ENCODE measurements at regions not wholly inside any gene's neighbourhood (a gene's known extent, or its start where the extent isn't known, plus 50 kb on each side); places are given as distances from the start of the nearest gene placed in this dataset.

GRCh38 chr4:29983890-29984289 is 736.3 kb upstream of the PCDH7 start:
- no peaks in the 10 kb centered on the region for H3K4me1 ChIP-seq (replicated peaks in 1 of 2)
- 83 to 92% (median 88%) methylated on average over 3 of the region's 3 CpGs for WGBS, 4 donors
- no peaks in the 10 kb centered on the region for H3K27me3 ChIP-seq
- no peak overlapping the region for H3K4me3 ChIP-seq
- no peaks in the 10 kb centered on the region for H3K9me3 ChIP-seq (replicated peaks in 1 of 3)
- intact Hi-C loops (cut with DNase I) = no loop called here
- DNase-seq = no peak
- no peaks in the 10 kb centered on the region for H3K36me3 ChIP-seq (replicated peaks in 1 of 2)
- H3K27ac ChIP-seq = no peak overlapping the region
- TF ChIP-seq, protein P1, sequence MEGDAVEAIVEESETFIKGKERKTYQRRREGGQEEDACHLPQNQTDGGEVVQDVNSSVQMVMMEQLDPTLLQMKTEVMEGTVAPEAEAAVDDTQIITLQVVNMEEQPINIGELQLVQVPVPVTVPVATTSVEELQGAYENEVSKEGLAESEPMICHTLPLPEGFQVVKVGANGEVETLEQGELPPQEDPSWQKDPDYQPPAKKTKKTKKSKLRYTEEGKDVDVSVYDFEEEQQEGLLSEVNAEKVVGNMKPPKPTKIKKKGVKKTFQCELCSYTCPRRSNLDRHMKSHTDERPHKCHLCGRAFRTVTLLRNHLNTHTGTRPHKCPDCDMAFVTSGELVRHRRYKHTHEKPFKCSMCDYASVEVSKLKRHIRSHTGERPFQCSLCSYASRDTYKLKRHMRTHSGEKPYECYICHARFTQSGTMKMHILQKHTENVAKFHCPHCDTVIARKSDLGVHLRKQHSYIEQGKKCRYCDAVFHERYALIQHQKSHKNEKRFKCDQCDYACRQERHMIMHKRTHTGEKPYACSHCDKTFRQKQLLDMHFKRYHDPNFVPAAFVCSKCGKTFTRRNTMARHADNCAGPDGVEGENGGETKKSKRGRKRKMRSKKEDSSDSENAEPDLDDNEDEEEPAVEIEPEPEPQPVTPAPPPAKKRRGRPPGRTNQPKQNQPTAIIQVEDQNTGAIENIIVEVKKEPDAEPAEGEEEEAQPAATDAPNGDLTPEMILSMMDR (IDR thresholded peaks at IDR 0.05) = no peak
- TF ChIP-seq POLR2A (IDR thresholded peaks at IDR 0.05) = no peak

- WGBS, 4 donors = 38 to 63% (median 54%) methylated on average over 1 of the region's 1 CpG
- Histone ChIP-seq H3K9me3 (replicated peaks in 1 of 3) (no peaks in the 10 kb centered on the region), H3K36me3 (replicated peaks in 1 of 2) (no peaks in the 10 kb centered on the region), H3K27ac (no peak overlapping the region), H3K4me1 (replicated peaks in 1 of 2) (no peaks in the 10 kb centered on the region), H3K27me3 (no peaks in the 10 kb centered on the region), H3K4me3 (no peak overlapping the region)
- intact Hi-C loops (cut with DNase I) = no loop called here
- DNase-seq = no peak
- TF ChIP-seq, protein P1 (IDR thresholded peaks at IDR 0.05) = no peak
- TF ChIP-seq POLR2A (IDR thresholded peaks at IDR 0.05) = no peak
Measured at GRCh38 chr4:30001628-30002027, 718.5 kb upstream of the PCDH7 start.

DNA sequence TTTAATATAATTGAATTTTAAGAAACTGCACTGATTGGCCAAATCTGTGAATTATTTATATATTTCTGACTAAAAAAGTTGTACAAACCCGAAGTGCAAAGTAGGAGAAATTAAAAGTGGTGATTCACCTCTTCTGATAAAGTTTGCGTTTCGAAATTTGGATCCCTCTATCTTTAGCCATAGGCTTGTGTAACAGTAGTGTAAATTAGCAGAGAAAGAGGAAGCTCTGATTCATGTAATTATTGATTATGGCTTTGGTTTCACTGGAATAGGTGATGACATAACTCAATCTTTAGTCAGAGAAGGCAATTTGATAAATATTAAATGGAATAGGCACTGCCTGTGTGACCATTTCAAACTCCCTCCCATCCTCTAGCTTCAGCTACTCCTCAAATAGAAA is 717.8 kb upstream of the PCDH7 start:
- Histone ChIP-seq H3K4me1 (replicated peaks in 1 of 2) (no peaks in the 10 kb centered on the region), H3K4me3 (no peak overlapping the region), H3K9me3 (replicated peaks in 1 of 3) (no peaks in the 10 kb centered on the region), H3K27me3 (no peaks in the 10 kb centered on the region), H3K36me3 (replicated peaks in 1 of 2) (no peaks in the 10 kb centered on the region), H3K27ac (no peak overlapping the region)
- no peak for DNase-seq
- 65 to 78% (median 77%) methylated on average over 3 of the region's 3 CpGs for WGBS, 4 donors
- TF ChIP-seq, protein P1 (IDR thresholded peaks at IDR 0.05) = no peak
- TF ChIP-seq POLR2A (IDR thresholded peaks at IDR 0.05) = no peak
- intact Hi-C loops (cut with DNase I) = no loop called here

GRCh38 chr4:30005995-30006394 is 714.2 kb upstream of the PCDH7 start:
- Histone ChIP-seq H3K27ac (no peak overlapping the region), H3K4me1 (replicated peaks in 1 of 2) (no peaks in the 10 kb centered on the region), H3K36me3 (replicated peaks in 1 of 2) (no peaks in the 10 kb centered on the region), H3K27me3 (no peaks in the 10 kb centered on the region), H3K4me3 (no peak overlapping the region), H3K9me3 (replicated peaks in 1 of 3) (no peaks in the 10 kb centered on the region)
- TF ChIP-seq, protein P1 (IDR thresholded peaks at IDR 0.05) = no peak
- no peak for TF ChIP-seq POLR2A (IDR thresholded peaks at IDR 0.05)
- intact Hi-C loops (cut with DNase I) = no loop called here
- WGBS, 4 donors = 72 to 83% (median 74%) methylated on average over 4 of the region's 4 CpGs
- no peak for DNase-seq

Measured in adrenal gland (tissue), 9 donors.